Left ventricle myocardium inferior (tissue), 1 donor: ENCODE measurements at regions not wholly inside any gene's neighbourhood (a gene's known extent, or its start where the extent isn't known, plus 50 kb on each side); places are given as distances from the start of the nearest gene placed in this dataset.

Experiments used
- DNase-seq: peaks from one replicate; pipeline ENCODE4 v3.0.0-alpha.2; 2020
- H3K27ac ChIP-seq: fragments of 200-600 bp; replicated peaks from 2 replicates; pipeline ENCODE4 v1.8.0; 2021
- H3K27me3 ChIP-seq: fragments of 200-600 bp; 2 replicates; pipeline ENCODE4 v1.8.0; 2021; ENCODE audit warnings: low read depth
- H3K36me3 ChIP-seq: fragments of 200-600 bp; 2 replicates; pipeline ENCODE4 v1.8.0; 2021
- H3K4me1 ChIP-seq: fragments of 200-600 bp; 2 replicates; pipeline ENCODE4 v1.8.0; 2021
- H3K4me3 ChIP-seq: fragments of 200-600 bp; 2 replicates; pipeline ENCODE4 v1.8.0; 2021; ENCODE audit warnings: mild to moderate bottlenecking, moderate library complexity
- H3K9me3 ChIP-seq: fragments of 200-600 bp; replicated peaks from 2 replicates; pipeline ENCODE4 v1.8.0; 2021
- CTCF ChIP-seq: fragments of 200-600 bp; IDR thresholded peaks from 2 replicates; pipeline ENCODE4 v1.8.0; 2021; ENCODE audit warnings: antibody characterized with exemption, mild to moderate bottlenecking, borderline replicate concordance
- intact Hi-C: fragments of 100-400 bp; cut with micrococcal nuclease; formaldehyde crosslinking; loops from one replicate; pipeline ENCODE4 v1.11.0; 2022
- donor health status: DM: no; HTN: yes; CAD: no; lungs with severe emphysema.

- peaks cover 4% of the 10 kb centered on the region for H3K9me3 ChIP-seq
- no peak overlapping the region for H3K27ac ChIP-seq
- no peak for TF ChIP-seq CTCF
- H3K4me3 ChIP-seq, result no peak overlapping the region
- H3K27me3 ChIP-seq, result no peaks in the 10 kb centered on the region
- H3K36me3 ChIP-seq, result no peaks in the 10 kb centered on the region
- no peak for DNase-seq
- intact Hi-C loops, result no loop called here
- no peaks in the 10 kb centered on the region for H3K4me1 ChIP-seq
Observed at GRCh38 chr1:214935258-214935657, 147.3 kb upstream of the KCNK2 start.

GRCh38 chr1:214939180-214939579 is 143.4 kb upstream of the KCNK2 start:
- intact Hi-C loops, result no loop called here
- no peak for DNase-seq
- no peak for TF ChIP-seq CTCF

GRCh38 chr1:214941061-214941460 is 141.5 kb upstream of the KCNK2 start:
- H3K36me3 ChIP-seq, result no peaks in the 10 kb centered on the region
- H3K4me3 ChIP-seq, result no peak overlapping the region
- DNase-seq, result no peak
- no peak for TF ChIP-seq CTCF
- H3K27me3 ChIP-seq, result no peaks in the 10 kb centered on the region
- intact Hi-C loops, result no loop called here
- H3K27ac ChIP-seq, result no peak overlapping the region
- H3K4me1 ChIP-seq, result no peaks in the 10 kb centered on the region
- no peaks in the 10 kb centered on the region for H3K9me3 ChIP-seq

More at GRCh38 chr1:214939180-214939579, 143.4 kb upstream of the KCNK2 start:
- no peak overlapping the region for H3K4me3 ChIP-seq
- H3K27me3 ChIP-seq, result no peaks in the 10 kb centered on the region
- no peaks in the 10 kb centered on the region for H3K4me1 ChIP-seq
- no peaks in the 10 kb centered on the region for H3K9me3 ChIP-seq
- no peaks in the 10 kb centered on the region for H3K36me3 ChIP-seq
- no peak overlapping the region for H3K27ac ChIP-seq

- H3K36me3 ChIP-seq, result no peaks in the 10 kb centered on the region
- no peak for DNase-seq
- no peak overlapping the region for H3K4me3 ChIP-seq
- H3K27me3 ChIP-seq, result no peaks in the 10 kb centered on the region
- TF ChIP-seq CTCF, result no peak
- H3K27ac ChIP-seq, result no peak overlapping the region
- H3K9me3 ChIP-seq, result no peaks in the 10 kb centered on the region
- intact Hi-C loops, result no loop called here
- H3K4me1 ChIP-seq, result no peaks in the 10 kb centered on the region
Observed at GRCh38 chr1:214943054-214943453, 139.5 kb upstream of the KCNK2 start.

- intact Hi-C loops, result no loop called here
- Histone ChIP-seq H3K4me1 (no peaks in the 10 kb centered on the region), H3K36me3 (no peaks in the 10 kb centered on the region), H3K4me3 (no peak overlapping the region), H3K27ac (no peak overlapping the region), H3K9me3 (no peaks in the 10 kb centered on the region), H3K27me3 (no peaks in the 10 kb centered on the region)
- no peak for DNase-seq
- no peak for TF ChIP-seq CTCF
Observed at GRCh38 chr1:214946615-214947014, 135.9 kb upstream of the KCNK2 start.

- Histone ChIP-seq H3K36me3 (no peaks in the 10 kb centered on the region), H3K27ac (no peak overlapping the region), H3K9me3 (no peaks in the 10 kb centered on the region), H3K4me3 (no peak overlapping the region), H3K4me1 (no peaks in the 10 kb centered on the region), H3K27me3 (no peaks in the 10 kb centered on the region)
- no peak for DNase-seq
- no peak for TF ChIP-seq CTCF
- intact Hi-C loops, result no loop called here
Observed at GRCh38 chr1:214952648-214953047, 129.9 kb upstream of the KCNK2 start.
